H1 (cell line): ENCODE measurements at regions not wholly inside any gene's neighbourhood (a gene's known extent, or its start where the extent isn't known, plus 50 kb on each side); places are given as distances from the start of the nearest gene placed in this dataset.

Experiments used
- BACH1 ChIP-seq: IDR thresholded peaks from 2 replicates; pipeline ENCODE4 v1.6.1; 2012; ENCODE audit warnings: low read length, improper control_type of control experiment
- FOSL1 ChIP-seq: IDR thresholded peaks from 2 replicates; pipeline ENCODE4 v1.6.1; 2011; ENCODE audit warnings: mild to moderate bottlenecking, low read depth, low read length, moderate library complexity; ENCODE audit not compliant: insufficient read depth
- JUN ChIP-seq: IDR thresholded peaks from 2 replicates; pipeline ENCODE4 v1.6.1; 2011; ENCODE audit warnings: low read depth, mild to moderate bottlenecking, improper control_type of control experiment, low read length
- RAD21 ChIP-seq, 2 experiments: IDR thresholded peaks in 1 of 2; conservative IDR thresholded peaks in 1 of 2; 2 replicates each; pipeline ENCODE4 v1.6.1; 2011; ENCODE audit warnings: low read depth in 2 of 2, low read length in 2 of 2, improper control_type of control experiment in 1 of 2, inconsistent platforms in 1 of 2, mild to moderate bottlenecking in 1 of 2, moderate library complexity in 1 of 2

GRCh38 chr14:55979781-55980180, 138.4 kb upstream of the PELI2 start (continued):
- TF ChIP-seq FOSL1 (no peak), RAD21 (IDR thresholded peaks at IDR 0.05 in 1 of 2, conservative IDR thresholded peaks at IDR 0.05 in 1 of 2; ENCODE audit: low read depth in 2 of 2, low read length in 2 of 2) (no peak), JUN (no peak), BACH1 (no peak)
